ENCODE measurements at regions not wholly inside any gene's neighbourhood (a gene's known extent, or its start where the extent isn't known, plus 50 kb on each side); places are given as distances from the start of the nearest gene placed in this dataset.

GRCh38 chr13:30151388-30151787 lies 156.0 kb downstream of the KATNAL1 start:
- in situ Hi-C loops (cut with MboI; ENCODE audit: low sequenced_read_pairs): no loop called here

DNA sequence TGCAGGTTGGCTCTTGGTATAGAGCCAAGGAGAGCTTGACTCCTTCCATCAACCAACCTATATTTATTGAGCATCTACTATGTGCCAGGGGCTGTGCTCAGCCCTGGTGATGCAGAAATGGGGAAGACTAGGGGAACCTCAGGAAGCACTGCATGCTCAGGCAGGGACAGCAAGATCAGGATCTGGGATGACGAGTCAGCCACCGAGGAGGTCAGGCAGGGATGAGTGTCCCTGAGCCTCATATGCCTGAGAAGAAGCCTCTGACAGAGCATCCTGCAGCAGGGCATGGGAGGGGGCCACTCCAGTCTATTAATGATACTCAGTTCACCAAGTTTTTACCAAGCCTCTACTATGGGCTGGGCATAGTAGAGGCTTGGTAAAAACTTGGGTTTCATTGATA lies 158.1 kb downstream of the KATNAL1 start:
- in situ Hi-C loops (cut with MboI; ENCODE audit: low sequenced_read_pairs): loop anchor here (25.0 kb wide), 1 partner anchor 438 kb away; no protein-coding TSS in a partner anchor

DNA sequence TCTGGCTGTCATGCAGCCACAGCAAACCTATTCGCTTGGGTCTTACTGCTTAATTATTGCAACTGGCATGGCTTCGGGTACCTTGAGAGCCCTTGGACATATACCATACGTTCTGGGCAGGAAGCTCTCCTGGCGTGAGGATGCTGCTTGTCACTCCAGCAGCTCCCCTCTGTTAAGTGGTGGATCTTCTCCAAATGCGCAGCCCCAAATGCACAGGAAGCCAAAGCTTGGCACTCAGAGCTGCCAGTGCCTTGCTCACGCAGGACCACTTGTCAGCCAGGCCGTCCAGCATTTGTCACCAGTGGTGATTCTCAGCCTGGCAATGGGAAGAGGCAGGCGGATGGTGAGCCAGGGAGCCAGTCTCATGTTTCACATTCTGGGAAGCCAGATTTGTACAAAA lies 158.6 kb downstream of the KATNAL1 start:
- in situ Hi-C loops (cut with MboI; ENCODE audit: low sequenced_read_pairs): loop anchor here (25.0 kb wide), 1 partner anchor 439 kb away; no protein-coding TSS in a partner anchor

- in situ Hi-C loops (cut with MboI; ENCODE audit: low sequenced_read_pairs): loop anchor here (25.0 kb wide), 1 partner anchor 439 kb away; no protein-coding TSS in a partner anchor
Observed at GRCh38 chr13:30148171-30148754, 159.1 kb downstream of the KATNAL1 start.

GRCh38 chr13:30147421-30147820 lies 159.9 kb downstream of the KATNAL1 start:
- in situ Hi-C loops (cut with MboI; ENCODE audit: low sequenced_read_pairs): loop anchor here (25.0 kb wide), 1 partner anchor 440 kb away; no protein-coding TSS in a partner anchor

DNA sequence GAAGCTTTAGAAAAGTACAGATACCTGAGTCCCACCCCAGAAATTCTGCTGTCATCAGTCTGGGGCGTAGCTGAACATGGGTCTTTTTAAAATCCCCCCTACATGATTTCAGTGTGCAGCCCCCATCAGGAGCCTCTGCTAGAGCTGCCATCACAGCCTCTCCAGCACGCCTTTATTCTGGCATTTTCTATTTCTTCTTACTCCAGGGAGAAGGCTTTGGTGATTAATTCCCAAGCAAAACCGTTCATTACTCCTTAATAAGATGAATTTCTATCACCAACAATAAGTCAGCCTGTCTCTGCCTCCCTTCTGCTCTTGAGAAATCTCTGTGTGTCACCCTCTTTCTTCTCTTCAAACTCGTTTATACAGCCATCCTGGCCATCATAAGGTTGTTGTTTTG lies 160.3 kb downstream of the KATNAL1 start:
- in situ Hi-C loops (cut with MboI; ENCODE audit: low sequenced_read_pairs): loop anchor here (25.0 kb wide), 1 partner anchor 440 kb away; no protein-coding TSS in a partner anchor

DNA sequence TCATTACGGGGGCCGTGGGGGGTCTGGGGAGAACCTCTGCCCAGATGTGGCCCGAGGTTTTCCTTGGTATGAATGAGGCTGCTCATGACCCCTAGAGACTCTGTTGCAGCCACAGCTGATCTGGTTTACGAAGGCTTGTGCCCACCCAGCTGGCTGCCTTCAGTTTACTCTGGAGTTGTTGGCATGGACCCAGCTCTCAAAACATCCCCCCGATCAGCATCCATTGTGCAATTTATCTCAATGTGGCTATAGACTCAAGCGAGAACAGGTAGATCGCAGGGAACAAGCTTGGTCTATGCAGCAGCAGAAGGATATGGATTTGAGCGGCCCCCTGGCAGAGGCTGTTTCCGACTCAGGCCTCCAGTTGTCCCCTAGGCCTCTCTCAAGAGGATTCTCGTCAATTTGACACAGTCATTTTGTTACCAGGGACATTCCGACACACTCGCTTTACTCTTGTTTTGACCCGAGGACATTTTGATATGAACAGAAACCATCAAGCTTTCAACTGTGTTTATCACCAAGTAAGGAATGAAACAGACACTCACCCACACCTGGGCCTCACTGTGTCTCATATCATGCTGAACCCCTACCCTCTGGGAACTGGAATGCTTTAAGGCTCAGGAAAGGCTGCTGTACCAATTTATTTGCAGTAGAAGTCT lies 161.5 kb downstream of the KATNAL1 start:
- in situ Hi-C loops (cut with MboI; ENCODE audit: low sequenced_read_pairs): loop anchor here (25.0 kb wide), 1 partner anchor 441 kb away; no protein-coding TSS in a partner anchor

- in situ Hi-C loops (cut with MboI; ENCODE audit: low sequenced_read_pairs): loop anchor here (25.0 kb wide), 1 partner anchor 443 kb away; no protein-coding TSS in a partner anchor
Observed at GRCh38 chr13:30143666-30144400, 163.5 kb downstream of the KATNAL1 start.

- in situ Hi-C loops (cut with MboI; ENCODE audit: low sequenced_read_pairs): loop anchor here (25.0 kb wide), 1 partner anchor 445 kb away; no protein-coding TSS in a partner anchor
Observed at GRCh38 chr13:30142486-30143211, 164.7 kb downstream of the KATNAL1 start.

DNA sequence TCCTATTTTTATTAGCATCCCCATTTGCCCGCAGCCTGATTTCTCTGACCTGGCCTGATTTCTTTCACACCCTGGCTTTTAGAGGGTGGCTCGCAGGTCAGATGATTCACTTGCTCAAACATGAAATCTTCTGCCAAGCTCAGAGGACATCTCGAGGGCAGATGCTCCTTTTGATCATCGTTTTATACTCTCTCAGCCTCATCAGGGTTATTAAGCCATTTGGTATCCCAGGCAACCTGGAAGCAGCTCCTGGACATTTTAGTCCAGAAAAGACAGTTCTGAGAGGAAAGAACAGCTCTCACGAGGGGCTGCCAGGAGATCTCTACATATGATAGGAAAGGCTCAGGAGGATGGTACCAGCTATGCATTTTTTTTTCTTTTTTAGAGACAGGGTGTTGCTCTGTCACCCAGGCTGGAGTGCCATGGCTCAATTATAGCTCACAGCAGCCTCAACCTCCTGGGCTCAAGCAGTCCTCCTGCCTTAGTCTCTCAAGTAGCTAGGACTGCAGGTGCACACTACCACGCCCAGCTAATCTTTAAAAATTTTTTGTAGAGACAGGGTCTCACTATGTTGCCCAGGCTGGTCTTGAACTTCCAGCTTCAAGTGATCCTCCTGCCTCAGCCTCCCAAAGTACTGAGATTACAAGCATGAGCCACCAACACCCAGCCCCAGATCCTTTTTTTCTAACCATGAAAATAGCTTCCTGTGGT lies 165.4 kb downstream of the KATNAL1 start:
- in situ Hi-C loops (cut with MboI; ENCODE audit: low sequenced_read_pairs): loop anchor here (25.0 kb wide), 1 partner anchor 445 kb away; no protein-coding TSS in a partner anchor

DNA sequence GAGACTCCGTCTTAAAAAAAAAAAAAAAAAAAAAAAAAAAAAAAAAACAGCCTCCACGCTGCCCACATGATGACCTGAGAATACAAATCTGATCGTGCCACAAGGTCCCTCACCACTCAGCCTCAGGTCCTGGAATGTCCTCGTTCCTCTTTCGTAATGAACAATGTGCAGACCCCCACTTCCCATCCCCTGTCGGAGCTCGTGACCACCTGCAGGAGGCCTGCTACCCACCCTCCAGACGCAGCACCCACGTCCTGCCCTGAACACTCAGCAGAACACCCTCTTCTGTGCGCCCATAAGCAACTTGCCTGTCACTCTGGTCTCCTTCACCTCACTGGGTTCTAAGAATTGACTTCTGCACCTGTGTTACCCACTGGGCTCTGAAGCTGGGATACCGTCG lies 166.4 kb downstream of the KATNAL1 start:
- in situ Hi-C loops (cut with MboI; ENCODE audit: low sequenced_read_pairs): loop anchor here (25.0 kb wide), 1 partner anchor 446 kb away; no protein-coding TSS in a partner anchor

GRCh38 chr13:30138511-30138910 lies 168.8 kb downstream of the KATNAL1 start:
- in situ Hi-C loops (cut with MboI; ENCODE audit: low sequenced_read_pairs): loop anchor here (25.0 kb wide), 1 partner anchor 449 kb away; no protein-coding TSS in a partner anchor

DNA sequence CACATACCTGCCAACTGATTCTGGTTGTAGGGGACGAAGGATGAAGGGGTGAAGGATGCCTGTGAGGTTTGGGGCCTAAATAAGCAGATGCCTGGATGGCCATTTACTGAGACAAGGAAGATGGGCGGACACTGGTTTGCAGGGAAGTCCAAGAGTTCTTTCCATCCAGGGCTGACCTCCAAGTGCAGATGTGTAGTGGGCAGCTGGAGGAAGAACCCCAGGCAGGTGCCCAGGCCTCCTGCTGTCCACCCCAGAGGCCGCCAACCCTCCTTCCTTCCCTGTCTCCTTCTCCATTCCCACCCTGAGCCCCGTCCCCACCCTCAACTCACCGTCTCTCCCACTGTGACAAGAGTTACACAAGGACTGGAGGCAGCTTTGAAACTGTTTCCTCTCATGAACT lies 171.5 kb downstream of the KATNAL1 start:
- in situ Hi-C loops (cut with MboI; ENCODE audit: low sequenced_read_pairs): loop anchor here (25.0 kb wide), 1 partner anchor 451 kb away; no protein-coding TSS in a partner anchor

DNA sequence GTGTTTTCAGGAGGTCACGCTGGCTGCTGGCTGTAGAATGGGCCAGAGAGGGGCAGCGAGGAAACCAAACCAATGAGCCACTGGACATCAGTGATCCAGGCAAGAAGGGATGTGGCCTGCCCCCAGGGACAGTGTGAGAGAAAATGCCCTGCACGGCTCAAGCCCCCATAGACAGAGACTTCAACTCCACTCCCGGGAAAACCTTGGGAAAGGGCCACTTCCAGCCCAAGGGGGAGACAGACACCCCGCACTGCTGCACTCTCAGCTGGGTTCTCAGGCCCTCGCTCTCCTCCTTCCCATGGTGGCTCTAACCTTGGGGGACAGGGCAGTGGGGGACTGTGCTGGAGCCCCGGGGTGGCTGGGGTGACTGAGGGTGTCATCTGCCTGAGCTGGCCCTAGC lies 172.0 kb downstream of the KATNAL1 start:
- in situ Hi-C loops (cut with MboI; ENCODE audit: low sequenced_read_pairs): loop anchor here (25.0 kb wide), 1 partner anchor 452 kb away; no protein-coding TSS in a partner anchor

DNA sequence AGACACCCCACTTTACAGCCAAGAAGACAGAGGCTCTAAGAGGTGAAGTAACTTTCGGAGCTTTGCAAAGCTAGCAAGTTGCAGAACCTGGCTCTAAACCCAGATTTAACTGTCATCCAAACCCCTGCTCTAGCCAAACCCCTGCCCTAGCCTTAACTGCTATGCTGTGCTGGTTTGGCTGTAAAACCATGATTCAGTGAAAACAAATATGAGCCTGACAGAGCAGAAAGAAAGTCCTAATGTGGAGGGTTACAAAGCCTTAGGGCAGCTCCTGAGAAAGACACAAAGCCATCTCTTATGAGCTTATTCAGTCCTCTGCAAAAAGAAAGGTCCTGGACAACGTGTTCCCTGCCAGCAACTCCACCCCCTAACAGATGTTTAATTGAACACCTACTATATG lies 172.8 kb downstream of the KATNAL1 start:
- in situ Hi-C loops (cut with MboI; ENCODE audit: low sequenced_read_pairs): loop anchor here (25.0 kb wide), 1 partner anchor 453 kb away; no protein-coding TSS in a partner anchor

DNA sequence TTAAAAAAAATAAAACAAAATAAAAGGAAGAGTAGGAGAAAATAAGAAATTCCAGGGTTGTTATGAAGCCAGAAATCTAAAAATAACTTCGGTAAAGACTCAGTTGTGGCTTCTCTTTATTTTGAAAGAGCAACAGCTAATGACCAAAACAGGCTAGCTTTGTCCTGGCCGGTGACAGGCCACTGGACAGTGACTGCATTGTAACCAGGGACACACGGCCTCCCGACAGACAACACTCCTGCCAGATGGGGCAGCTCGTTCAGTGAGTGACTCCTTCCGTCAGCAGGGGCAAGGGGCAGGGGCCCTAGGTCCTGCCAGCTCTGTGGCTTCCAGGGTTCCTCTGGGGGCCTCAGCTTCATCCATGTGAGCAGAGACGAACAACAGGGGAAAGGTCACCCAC lies 173.4 kb downstream of the KATNAL1 start:
- in situ Hi-C loops (cut with MboI; ENCODE audit: low sequenced_read_pairs): loop anchor here (25.0 kb wide), 1 partner anchor 453 kb away; no protein-coding TSS in a partner anchor

DNA sequence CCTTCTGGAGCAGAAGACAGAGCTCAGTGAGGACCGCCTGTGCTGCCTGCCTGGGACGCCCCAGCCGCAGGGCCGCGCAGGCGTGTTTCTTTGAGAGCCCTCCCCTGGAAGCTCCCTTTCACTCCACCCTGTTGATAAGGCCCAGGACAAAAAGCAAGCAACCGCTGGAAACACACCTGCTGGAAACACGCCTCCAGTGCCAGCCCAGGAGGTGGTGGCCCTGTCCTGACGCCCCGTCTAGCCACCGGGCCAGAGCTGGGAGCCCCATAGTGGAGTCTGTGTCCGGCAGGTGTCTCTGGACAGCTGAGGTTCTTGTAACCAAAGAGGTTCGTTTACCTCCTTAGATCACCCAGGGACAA lies 173.8 kb downstream of the KATNAL1 start:
- in situ Hi-C loops (cut with MboI; ENCODE audit: low sequenced_read_pairs): loop anchor here (25.0 kb wide), 1 partner anchor 454 kb away; no protein-coding TSS in a partner anchor

- in situ Hi-C loops (cut with MboI; ENCODE audit: low sequenced_read_pairs): loop anchor here (25.0 kb wide), 1 partner anchor 454 kb away; no protein-coding TSS in a partner anchor
Observed at GRCh38 chr13:30132623-30133553, 174.5 kb downstream of the KATNAL1 start.

All from HL-60/S4 treated with phorbol 12-myristate 13-acetate at 8.2 ng/mL for 4 days and 3 days (cell line).